NCI-H146 (cell line): ENCODE measurements at regions not wholly inside any gene's neighbourhood (a gene's known extent, or its start where the extent isn't known, plus 50 kb on each side); places are given as distances from the start of the nearest gene placed in this dataset.

Experiments
- DNase-seq: peaks from one replicate; lab custom pipeline; 2025; lab: John Stamatoyannopoulos, UW

GRCh38 chr6:150712505-150713252, 113.0 kb downstream of the PLEKHG1 start:
- DNase-seq, result no peak

- DNase-seq, result no peak
These were observed 113.8 kb downstream of the PLEKHG1 start for GRCh38 chr6:150713487-150713886.

- no peak for DNase-seq
These were observed 114.2 kb downstream of the PLEKHG1 start for GRCh38 chr6:150713931-150714330.

GRCh38 chr6:150715133-150715532, 115.4 kb downstream of the PLEKHG1 start:
- DNase-seq, result no peak

- peak; percentile 44 for DNase-seq
These were observed 117.7 kb downstream of the PLEKHG1 start for GRCh38 chr6:150717419-150717818.

GRCh38 chr6:150719099-150719766, 119.5 kb downstream of the PLEKHG1 start:
- DNase-seq, result no peak

GRCh38 chr6:150719831-150720230, 120.1 kb downstream of the PLEKHG1 start:
- no peak for DNase-seq

- DNase-seq, result peak; percentile 86
These were observed 121.1 kb downstream of the PLEKHG1 start for GRCh38 chr6:150720774-150721233.

- no peak for DNase-seq
These were observed 122.0 kb downstream of the PLEKHG1 start for GRCh38 chr6:150721418-150722266.

- no peak for DNase-seq
These were observed 123.1 kb downstream of the PLEKHG1 start for GRCh38 chr6:150722614-150723344.

GRCh38 chr6:150723345-150723658, 123.6 kb downstream of the PLEKHG1 start:
- DNase-seq, result no peak

GRCh38 chr6:150723857-150724256, 124.2 kb downstream of the PLEKHG1 start:
- DNase-seq, result peak; percentile 23

- DNase-seq, result no peak
These were observed 126.1 kb downstream of the PLEKHG1 start for GRCh38 chr6:150725795-150726194.

GRCh38 chr6:150729188-150729748, 129.6 kb downstream of the PLEKHG1 start:
- no peak for DNase-seq

- no peak for DNase-seq
These were observed 131.2 kb downstream of the PLEKHG1 start for GRCh38 chr6:150730801-150731457.

- no peak for DNase-seq
These were observed 132.6 kb upstream of the MTHFD1L start for GRCh38 chr6:150732765-150733539.

GRCh38 chr6:150733726-150734125, 131.8 kb upstream of the MTHFD1L start:
- no peak for DNase-seq

GRCh38 chr6:150734235-150734634, 131.3 kb upstream of the MTHFD1L start:
- no peak for DNase-seq

- DNase-seq, result no peak
These were observed 130.1 kb upstream of the MTHFD1L start for GRCh38 chr6:150735341-150735851.

GRCh38 chr6:150738092-150738629, 127.3 kb upstream of the MTHFD1L start:
- DNase-seq, result no peak
